ENCODE measurements at regions not wholly inside any gene's neighbourhood (a gene's known extent, or its start where the extent isn't known, plus 50 kb on each side); places are given as distances from the start of the nearest gene placed in this dataset.

GRCh38 chr2:200253639-200254038 is 52.9 kb upstream of the SPATS2L start:
- Mint-ChIP-seq H3K4me1 (ENCODE audit: low read depth) (no peaks in the 10 kb centered on the region), H3K27me3 (ENCODE audit: low read depth) (peaks cover 30% of the 10 kb centered on the region), H3K4me3 (ENCODE audit: low read depth) (no peak overlapping the region), H3K9me3 (no peaks in the 10 kb centered on the region), H3K27ac (no peak overlapping the region), H3K36me3 (ENCODE audit: low read depth) (no peaks in the 10 kb centered on the region)
- DNase-seq (ENCODE audit: low spot score): no peak
- intact Hi-C loops (cut with micrococcal nuclease): no loop called here

GRCh38 chr2:200254773-200255172 is 51.7 kb upstream of the SPATS2L start:
- Mint-ChIP-seq H3K9me3 (no peaks in the 10 kb centered on the region), H3K4me3 (ENCODE audit: low read depth) (no peak overlapping the region), H3K27me3 (ENCODE audit: low read depth) (peaks cover 30% of the 10 kb centered on the region), H3K36me3 (ENCODE audit: low read depth) (no peaks in the 10 kb centered on the region), H3K4me1 (ENCODE audit: low read depth) (no peaks in the 10 kb centered on the region), H3K27ac (no peak overlapping the region)
- DNase-seq (ENCODE audit: low spot score): no peak
- intact Hi-C loops (cut with micrococcal nuclease): no loop called here

GRCh38 chr2:200255549-200255948 is 50.9 kb upstream of the SPATS2L start:
- no peak for DNase-seq (ENCODE audit: low spot score)
- Mint-ChIP-seq H3K4me3 (ENCODE audit: low read depth) (no peak overlapping the region), H3K27me3 (ENCODE audit: low read depth) (peaks cover 33% of the 10 kb centered on the region), H3K36me3 (ENCODE audit: low read depth) (no peaks in the 10 kb centered on the region), H3K27ac (no peak overlapping the region), H3K4me1 (ENCODE audit: low read depth) (no peaks in the 10 kb centered on the region), H3K9me3 (no peaks in the 10 kb centered on the region)
- intact Hi-C loops (cut with micrococcal nuclease): no loop called here

All from activated T-helper 2 cell treated with anti-CD3 and anti-CD28 coated beads, Interferon-gamma antibody, Interleukin-2, Interleukin-4, amounts not matched to agents 10 μg/mL and 5 μg/mL and 100 μg/mL, durations not matched to agents 14 hours and 24 hours and 36 hours (primary cell).